GM10266 (cell line): ENCODE measurements at regions not wholly inside any gene's neighbourhood (a gene's known extent, or its start where the extent isn't known, plus 50 kb on each side); places are given as distances from the start of the nearest gene placed in this dataset.

Experiments
- DNase-seq: peaks from one replicate; pipeline ENCODE4 v3.0.0; 2012; ENCODE audit errors: extremely low spot score
- TF ChIP-seq, protein P1 (sequence below): IDR thresholded peaks from 2 replicates; pipeline ENCODE4 v1.5.1; 2012; ENCODE audit warnings: mild to moderate bottlenecking, low read depth; ENCODE audit not compliant: control insufficient read depth, insufficient read depth; ENCODE audit errors: missing control alignments

DNA sequence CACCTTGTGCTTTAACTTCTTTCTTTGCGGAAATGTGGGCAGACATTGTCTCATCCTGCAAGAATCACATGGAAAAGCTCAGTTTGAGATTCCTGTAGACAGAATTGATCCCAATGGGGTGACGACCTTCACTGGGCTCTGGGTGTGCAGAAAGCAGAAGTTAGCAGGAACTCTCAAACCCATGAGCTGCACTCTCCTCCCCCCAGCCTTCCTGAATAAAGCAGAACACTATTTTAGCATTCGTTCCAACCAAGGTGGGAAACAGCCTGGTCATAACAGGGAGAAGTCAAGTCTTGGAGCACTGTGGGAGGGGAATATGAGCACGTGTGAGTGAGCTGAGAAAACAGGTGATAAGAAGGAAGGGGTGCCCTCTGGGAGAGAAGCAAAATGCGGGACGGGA is 87.4 kb upstream of the FER start:
- DNase-seq, result no peak
- TF ChIP-seq, protein P1, sequence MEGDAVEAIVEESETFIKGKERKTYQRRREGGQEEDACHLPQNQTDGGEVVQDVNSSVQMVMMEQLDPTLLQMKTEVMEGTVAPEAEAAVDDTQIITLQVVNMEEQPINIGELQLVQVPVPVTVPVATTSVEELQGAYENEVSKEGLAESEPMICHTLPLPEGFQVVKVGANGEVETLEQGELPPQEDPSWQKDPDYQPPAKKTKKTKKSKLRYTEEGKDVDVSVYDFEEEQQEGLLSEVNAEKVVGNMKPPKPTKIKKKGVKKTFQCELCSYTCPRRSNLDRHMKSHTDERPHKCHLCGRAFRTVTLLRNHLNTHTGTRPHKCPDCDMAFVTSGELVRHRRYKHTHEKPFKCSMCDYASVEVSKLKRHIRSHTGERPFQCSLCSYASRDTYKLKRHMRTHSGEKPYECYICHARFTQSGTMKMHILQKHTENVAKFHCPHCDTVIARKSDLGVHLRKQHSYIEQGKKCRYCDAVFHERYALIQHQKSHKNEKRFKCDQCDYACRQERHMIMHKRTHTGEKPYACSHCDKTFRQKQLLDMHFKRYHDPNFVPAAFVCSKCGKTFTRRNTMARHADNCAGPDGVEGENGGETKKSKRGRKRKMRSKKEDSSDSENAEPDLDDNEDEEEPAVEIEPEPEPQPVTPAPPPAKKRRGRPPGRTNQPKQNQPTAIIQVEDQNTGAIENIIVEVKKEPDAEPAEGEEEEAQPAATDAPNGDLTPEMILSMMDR, result no peak

DNA sequence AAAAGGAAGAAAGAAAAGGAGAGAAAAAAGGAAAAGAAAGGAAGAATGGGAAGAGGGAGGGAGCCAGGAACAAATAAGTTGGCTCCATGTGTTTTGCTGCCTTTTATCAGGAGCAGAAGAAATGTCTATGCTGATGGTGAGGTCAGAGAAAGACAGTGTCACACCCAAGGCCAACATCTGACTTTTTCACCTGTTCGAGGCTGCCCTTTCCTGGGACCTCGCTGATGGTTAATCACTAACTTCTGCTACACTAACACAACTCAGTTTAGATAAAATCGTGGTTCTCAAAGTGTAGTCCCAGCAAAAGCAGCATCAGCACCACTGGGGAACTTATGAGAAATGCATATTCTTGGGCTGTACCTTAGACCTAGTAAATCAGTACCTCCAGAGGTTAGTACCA is 88.2 kb upstream of the FER start:
- no peak for DNase-seq
- TF ChIP-seq, protein P1, result no peak

DNA sequence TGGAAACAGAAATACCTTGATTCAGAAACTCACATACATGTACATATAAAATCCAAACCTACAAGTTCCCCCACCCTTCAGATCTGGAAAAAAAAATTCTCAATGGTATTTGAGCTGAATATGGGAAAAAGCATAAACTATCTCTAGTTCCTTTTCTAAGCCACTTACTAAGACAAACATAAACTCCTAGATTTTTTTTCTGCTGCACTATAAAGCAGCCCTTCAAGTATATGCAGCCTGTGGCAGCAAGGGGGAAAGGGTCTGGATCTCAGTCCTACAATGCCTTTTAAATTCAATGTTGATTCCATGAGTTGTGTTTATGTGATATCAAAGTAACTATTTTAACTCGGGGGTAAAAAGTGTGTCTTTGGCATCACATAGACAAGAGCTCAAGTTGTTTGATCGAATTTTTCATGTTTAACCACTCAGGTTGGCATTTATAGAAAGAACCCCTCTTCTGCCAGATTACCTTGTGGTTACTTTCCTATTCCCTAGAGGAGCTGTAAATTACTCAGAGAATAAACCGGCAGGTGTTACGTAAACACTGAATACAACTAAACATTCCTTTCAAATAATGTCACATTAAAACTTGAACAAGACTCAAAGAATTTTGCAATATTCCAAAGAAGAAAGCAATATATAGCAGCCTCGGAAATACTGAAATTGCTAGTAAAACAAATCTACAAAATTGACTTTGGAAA is 91.8 kb upstream of the FER start:
- no peak for DNase-seq

DNA sequence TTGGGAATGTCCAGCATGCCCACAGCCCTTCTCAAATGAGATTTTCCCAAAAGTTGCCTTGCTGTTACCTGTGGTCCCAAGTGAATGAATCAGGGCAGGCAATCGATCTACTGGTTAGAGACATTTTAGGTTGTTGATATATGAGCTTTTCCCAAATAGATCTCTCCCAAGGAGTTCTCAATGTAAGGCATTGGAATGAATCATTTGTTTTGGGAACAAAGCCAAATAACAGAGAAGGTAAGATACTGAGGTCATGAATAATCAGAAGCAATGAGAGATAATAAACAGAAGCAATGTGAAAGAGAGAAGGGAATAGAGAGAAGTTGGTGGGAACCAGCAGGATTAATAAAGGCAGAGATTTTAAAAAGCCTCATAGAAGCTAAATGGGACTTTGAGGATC is 93.6 kb upstream of the FER start:
- TF ChIP-seq, protein P1, result no peak
- DNase-seq, result no peak

More for the DNA sequence above, 91.8 kb upstream of the FER start:
- TF ChIP-seq, protein P1, result no peak

DNA sequence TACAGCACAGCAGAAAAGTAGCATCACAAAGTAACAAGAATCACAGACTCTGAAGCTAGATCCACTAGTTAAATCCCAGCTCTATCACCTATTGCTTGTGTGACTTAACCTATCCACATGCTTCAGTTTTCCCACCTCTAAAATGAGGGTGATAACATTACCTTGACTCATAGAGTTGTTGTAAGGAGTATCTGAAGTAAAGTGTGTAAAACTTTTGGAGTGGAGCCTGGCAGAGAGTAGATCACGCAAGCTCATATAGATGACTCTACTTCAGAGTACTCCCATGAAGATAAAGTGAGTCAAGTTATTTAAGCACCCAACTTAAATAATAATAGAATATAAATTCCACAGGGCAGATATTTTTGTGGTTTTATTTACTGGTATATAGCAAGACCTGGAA is 94.5 kb upstream of the FER start:
- no peak for DNase-seq
- TF ChIP-seq, protein P1, result no peak

DNA sequence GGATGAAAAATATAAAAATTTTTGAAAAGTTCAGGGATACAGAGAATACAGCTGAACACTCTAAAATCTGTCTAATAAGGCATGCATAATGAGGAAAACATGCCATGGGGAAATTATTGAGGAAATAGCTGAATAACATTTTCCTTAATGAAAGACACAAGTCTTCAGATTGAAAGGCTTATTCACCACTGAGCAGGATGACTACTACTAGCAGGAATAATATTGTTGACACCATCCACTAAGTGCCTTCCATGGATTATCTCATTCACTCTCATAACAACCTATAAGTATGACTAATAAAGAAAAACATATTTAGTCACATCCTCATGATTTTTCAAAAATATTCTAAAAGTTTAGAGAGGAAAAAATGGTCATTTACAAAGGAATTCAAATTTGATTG is 96.7 kb upstream of the FER start:
- TF ChIP-seq, protein P1, result no peak
- DNase-seq, result no peak

DNA sequence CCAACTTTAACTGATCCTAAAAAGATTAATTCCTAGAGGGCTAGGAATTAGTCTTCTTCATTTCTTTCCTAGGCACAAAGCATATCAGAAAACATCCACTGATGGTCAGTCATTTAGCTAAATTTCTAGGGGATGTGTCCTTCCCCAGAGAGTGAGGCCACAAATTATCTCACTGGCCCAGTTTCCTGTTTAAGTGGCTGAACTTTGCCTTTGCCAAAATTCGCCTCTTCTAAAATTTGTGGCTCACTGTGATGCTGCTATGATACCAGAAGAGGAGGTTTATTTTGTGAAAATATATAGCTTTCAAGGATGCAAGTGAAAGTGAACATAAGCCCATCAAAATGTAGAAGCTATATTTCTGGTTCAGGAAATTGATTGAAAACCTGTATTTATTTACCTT is 98.1 kb upstream of the FER start:
- DNase-seq, result no peak
- TF ChIP-seq, protein P1, result no peak
